ENCODE measurements at regions not wholly inside any gene's neighbourhood (a gene's known extent, or its start where the extent isn't known, plus 50 kb on each side); places are given as distances from the start of the nearest gene placed in this dataset.

GRCh38 chr2:45069684-45070083, 60.4 kb upstream of the SIX2 start:
- no peak overlapping the region for H3K4me3 Mint-ChIP-seq (ENCODE audit: unreplicated experiment)
- H3K27ac Mint-ChIP-seq (ENCODE audit: unreplicated experiment), result no peak overlapping the region
- peaks cover 24% of the 10 kb centered on the region for H3K4me1 Mint-ChIP-seq (ENCODE audit: unreplicated experiment)
- TF ChIP-seq CTCF (IDR thresholded peaks at IDR 0.05), result no peak
- H3K9me3 Mint-ChIP-seq (ENCODE audit: unreplicated experiment), result no peaks in the 10 kb centered on the region
- no peaks in the 10 kb centered on the region for H3K36me3 Mint-ChIP-seq (ENCODE audit: unreplicated experiment)
- DNase-seq (ENCODE audit: extremely low spot score, unreplicated experiment), result no peak
- no peaks in the 10 kb centered on the region for H3K27me3 Mint-ChIP-seq (ENCODE audit: unreplicated experiment)

GRCh38 chr2:45068571-45069140, 59.4 kb upstream of the SIX2 start:
- H3K36me3 Mint-ChIP-seq (ENCODE audit: unreplicated experiment), result no peaks in the 10 kb centered on the region
- TF ChIP-seq CTCF (IDR thresholded peaks at IDR 0.05), result no peak
- no peaks in the 10 kb centered on the region for H3K27me3 Mint-ChIP-seq (ENCODE audit: unreplicated experiment)
- H3K9me3 Mint-ChIP-seq (ENCODE audit: unreplicated experiment), result no peaks in the 10 kb centered on the region
- no peak overlapping the region for H3K4me3 Mint-ChIP-seq (ENCODE audit: unreplicated experiment)
- no peak overlapping the region for H3K27ac Mint-ChIP-seq (ENCODE audit: unreplicated experiment)
- no peak for DNase-seq (ENCODE audit: extremely low spot score, unreplicated experiment)
- peaks cover 24% of the 10 kb centered on the region for H3K4me1 Mint-ChIP-seq (ENCODE audit: unreplicated experiment)

- Mint-ChIP-seq H3K4me1 (ENCODE audit: unreplicated experiment) (peaks cover 24% of the 10 kb centered on the region), H3K9me3 (ENCODE audit: unreplicated experiment) (no peaks in the 10 kb centered on the region), H3K4me3 (ENCODE audit: unreplicated experiment) (no peak overlapping the region), H3K36me3 (ENCODE audit: unreplicated experiment) (no peaks in the 10 kb centered on the region), H3K27me3 (ENCODE audit: unreplicated experiment) (no peaks in the 10 kb centered on the region), H3K27ac (ENCODE audit: unreplicated experiment) (no peak overlapping the region)
- DNase-seq (ENCODE audit: extremely low spot score, unreplicated experiment), result no peak
- peak; percentile 25 for TF ChIP-seq CTCF (IDR thresholded peaks at IDR 0.05)
Observed at GRCh38 chr2:45067859-45068570, 58.8 kb upstream of the SIX2 start.

All from osteocyte (in vitro differentiated cells).